Inferior parietal cortex (tissue), 1 donor: ENCODE measurements at regions not wholly inside any gene's neighbourhood (a gene's known extent, or its start where the extent isn't known, plus 50 kb on each side); places are given as distances from the start of the nearest gene placed in this dataset.
"Not testable (repeated sequence)": the region's sequence is repeated elsewhere in the genome, so short reads cannot be mapped to it uniquely, and the experiment has no call there.

Source experiments
- DNase-seq: peaks from one replicate; pipeline ENCODE4 v3.0.0-alpha.2; 2016; ENCODE audit errors: extremely low spot score

DNA sequence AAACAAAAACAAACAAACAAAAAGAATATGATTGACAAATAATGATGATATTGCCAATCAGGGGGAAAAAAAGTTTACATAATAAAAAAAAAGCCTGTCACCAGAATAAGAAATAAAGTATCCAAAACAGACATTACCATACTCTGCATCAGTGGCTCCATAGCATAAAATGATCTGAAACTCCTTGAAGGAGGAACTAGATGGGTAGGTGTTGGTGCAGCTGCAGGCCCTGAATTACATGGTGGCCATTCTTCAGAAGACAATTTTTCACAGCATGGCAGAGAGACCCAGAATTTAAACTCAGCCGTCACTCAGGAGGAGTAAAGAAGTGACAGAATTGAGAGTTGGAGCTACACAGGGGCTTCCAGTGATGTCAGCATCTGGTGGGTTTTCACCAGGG lies 60.2 kb downstream of the GLUL start:
- DNase-seq: no peak

DNA sequence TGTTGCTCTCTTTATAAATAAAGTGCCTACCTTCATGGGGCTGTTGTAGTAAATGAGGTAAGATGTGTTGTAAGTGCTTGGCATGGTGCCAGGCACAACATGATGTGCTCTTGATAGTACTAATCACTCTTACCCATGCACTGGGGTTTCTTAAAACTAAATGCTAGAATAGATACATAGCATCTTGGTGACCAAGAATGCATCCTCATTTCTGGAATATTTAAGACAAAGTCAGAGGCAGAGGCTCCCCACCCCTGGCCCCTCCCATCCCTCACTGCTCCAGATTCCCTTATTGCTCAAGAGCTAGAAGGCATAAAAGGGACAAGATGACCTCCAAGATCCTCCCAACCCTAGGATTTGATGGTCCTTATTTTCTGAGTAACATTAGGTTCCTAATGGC lies 61.3 kb downstream of the GLUL start:
- DNase-seq: no peak

DNA sequence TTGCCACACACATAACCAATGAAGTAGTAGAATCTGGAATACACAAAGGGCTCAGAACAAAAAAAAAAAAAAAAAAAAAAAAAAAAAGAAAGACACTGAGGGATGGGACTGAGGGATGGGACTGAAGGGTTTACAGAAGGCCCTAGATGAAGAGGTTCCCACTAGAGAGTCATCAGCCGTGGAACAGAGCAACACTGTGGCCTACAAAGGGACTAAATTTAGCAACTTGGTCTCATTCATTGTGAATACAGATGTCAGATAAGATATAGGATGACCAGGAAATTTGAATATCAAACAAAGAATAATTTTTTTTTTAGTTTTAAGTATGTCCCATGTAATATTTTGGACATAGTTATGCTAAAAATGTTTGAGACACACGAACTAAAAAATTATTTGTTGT lies 62.1 kb downstream of the GLUL start:
- DNase-seq: no peak

DNA sequence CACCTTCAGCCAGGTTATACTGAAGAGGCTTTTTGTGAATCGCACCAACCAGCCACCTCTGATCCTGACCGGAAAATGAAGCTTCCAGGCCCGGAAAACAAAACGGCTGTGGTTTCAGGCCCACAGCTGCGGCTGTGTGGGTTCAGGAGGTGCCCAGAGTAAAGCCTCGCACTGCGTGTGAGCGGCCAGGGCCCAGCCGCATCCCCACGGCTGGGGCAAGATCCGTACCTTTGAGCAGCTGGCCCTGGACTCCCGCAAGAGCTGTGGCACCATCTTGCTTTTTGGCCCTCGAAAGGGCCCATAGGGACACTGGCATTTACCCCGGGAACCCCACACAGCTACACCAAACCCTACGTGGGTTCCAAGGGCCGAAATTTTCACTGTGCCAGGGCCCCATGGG lies 63.0 kb downstream of the GLUL start:
- no peak for DNase-seq

DNA sequence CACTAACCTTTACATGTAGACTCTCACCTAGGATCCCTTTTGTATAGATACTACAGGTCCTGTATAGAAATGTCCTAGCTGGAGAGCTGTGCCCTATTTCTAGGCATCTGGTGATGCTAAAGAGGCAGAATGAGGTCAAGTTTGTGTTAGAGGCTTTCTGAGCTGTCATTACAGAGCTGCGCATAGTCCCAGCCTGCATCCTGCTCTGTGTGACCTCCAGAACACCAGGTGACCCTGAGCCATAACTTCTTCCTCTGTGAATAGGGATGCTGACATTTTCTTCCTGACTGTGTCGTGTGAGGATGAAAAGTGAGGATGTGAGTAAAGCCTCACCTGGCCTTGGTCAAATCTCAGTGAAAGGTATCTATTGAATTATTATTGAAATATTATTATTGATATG lies 66.3 kb downstream of the GLUL start:
- DNase-seq: no peak

DNA sequence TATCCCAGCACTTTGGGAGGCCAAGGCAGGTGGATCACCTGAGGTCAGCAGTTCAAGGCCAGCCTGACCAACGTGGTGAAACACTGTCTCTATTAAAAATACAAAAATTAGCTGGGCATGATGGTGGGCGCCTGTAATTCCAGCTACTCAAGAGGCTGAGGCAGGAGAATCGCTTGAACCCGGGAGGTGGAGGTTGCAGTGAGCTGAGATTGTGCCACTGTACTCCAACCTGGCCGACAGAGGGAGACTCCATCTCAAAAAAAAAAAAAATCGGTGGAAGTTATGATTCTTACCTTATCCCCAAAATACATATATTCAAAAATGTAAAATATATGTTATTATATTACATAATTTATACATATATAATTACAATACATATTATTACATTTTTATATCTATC lies 70.1 kb downstream of the GLUL start:
- DNase-seq: not testable (repeated sequence)

DNA sequence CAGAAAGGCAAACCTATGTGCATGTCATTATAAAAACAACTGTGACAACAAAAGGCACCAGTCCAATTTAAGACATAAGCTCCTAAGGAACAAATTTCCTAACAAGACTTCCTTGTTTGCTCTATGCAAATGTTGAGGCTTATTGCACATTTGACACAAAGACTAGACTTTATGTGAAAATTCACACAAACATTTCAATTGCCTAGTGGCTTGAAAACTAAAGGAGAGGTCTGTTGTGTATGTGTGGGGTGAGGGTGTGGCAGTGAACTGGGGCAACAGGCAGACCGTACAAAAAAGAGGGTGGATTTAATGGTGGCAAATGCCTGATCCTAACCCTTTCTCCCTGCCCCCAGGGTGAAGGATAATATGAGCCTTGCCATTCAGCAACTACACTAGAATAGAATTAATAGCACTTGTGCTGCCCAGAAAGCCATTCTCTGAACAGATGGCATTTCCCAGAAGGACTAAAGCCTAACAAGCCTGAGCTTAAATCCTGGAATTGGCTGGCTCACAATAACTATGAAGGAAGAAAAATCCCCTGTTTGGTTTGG lies 73.9 kb downstream of the GLUL start:
- peak; percentile 29 for DNase-seq

DNA sequence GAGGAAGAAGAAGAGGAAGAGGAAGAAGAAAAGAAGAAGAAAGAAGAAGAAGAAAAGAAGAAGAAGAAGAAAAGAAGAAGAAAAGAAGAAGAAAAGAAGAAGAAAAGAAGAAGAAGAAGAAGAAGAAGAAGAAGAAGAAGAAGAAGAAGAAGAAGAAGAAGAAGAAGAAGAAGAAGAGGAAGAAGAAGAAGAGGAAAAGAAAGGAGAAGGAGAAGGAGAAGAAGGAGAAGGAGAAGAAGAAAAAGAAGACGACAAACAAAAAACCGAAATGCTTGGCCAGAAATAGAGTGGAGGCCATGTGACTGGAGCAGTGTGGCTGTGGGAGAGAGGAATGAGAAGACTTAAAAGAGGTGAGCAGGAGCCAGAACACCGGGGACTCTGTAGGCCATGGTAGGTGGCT lies 75.1 kb downstream of the GLUL start:
- DNase-seq: not testable (repeated sequence)

DNA sequence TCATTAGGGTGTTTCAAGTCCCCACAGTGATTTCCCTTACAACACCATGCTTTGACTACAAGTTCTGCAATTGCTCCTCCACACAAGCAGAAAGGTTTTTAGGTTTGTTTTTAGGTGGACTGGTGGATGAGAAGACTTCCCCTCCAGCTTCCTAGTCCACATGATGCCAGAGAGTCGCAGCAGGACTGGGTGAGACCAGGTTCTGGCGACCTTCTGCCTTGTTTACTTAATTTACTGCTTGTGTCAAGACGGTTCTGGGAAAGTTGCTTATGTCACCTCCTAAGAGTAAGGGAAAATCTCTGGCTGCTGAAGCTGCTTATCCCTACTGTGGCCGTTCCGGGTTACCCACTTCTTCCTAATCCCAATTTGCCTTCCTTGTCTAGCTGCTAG lies 76.4 kb downstream of the GLUL start:
- DNase-seq: no peak

DNA sequence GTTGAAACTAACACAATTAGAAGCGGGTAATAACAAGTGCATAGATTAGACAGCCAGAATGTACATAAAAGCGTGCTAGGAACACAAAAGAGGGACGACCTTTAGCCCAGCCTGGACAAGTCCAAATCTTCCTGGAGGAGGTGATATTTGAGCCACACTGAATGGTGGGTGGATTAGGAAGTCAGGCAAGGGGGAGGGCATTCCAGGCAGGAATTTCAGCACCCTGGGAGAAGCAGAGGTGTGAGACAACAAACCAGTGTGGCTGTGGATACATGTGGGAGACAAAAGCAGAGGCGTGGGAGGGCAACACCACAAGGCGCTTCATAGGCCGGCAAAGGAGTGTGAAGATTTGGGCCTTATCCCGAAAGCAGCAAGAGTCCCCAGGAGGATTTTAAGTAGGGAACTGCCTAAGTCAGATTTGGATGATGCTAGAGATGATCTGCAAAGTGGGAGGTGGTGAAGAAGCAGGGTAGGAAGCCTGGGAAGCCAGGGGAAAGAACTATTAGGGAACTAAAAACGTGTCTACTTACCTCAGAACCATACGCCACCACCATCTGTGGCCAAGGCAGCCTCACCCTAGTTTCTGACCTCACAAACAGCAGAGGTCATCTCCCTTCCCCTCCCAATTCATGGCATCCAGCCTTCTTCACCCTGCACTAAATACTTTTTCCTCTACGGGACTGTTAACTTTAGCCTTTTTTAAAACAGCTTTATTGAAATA lies 81.8 kb downstream of the GLUL start:
- no peak for DNase-seq

DNA sequence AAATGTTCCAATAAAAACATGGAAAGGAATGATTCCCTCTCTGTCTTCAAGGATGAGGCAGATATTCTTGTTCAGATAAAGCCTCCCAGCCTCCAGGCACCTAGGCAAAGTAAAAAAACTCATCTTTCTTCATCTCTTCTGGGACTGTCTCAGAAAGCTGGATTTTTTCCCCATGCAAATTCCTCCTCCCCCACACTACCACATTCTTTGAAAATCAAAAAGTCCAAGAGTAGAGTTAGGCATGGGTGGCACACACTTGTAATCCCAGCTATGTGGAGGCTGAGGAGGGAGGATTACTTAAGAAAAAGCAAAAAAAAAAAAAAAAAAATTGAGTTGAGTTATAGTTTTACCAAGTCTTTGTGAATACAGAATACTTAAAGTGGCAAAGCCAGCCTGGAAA lies 82.8 kb downstream of the GLUL start:
- no peak for DNase-seq

DNA sequence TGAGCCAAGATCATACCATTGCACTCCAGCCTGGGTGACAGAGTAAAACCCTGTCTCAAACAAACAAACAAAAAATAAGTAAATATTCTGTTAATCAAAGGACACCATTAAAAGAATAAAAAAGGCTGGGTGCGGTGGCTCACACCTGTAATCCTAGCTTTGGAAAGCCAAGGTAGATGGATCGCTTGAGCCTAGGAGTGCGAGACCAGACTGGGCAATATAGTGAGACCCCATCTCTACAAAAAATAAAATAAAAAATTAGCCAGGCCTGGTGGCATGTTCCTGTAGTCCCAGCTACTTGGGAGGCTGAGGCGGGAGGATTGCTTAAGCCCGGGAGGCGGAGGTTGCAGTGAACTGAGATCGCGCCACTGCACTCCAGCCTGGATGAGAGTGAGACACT lies 84.1 kb downstream of the GLUL start:
- not testable (repeated sequence) for DNase-seq

DNA sequence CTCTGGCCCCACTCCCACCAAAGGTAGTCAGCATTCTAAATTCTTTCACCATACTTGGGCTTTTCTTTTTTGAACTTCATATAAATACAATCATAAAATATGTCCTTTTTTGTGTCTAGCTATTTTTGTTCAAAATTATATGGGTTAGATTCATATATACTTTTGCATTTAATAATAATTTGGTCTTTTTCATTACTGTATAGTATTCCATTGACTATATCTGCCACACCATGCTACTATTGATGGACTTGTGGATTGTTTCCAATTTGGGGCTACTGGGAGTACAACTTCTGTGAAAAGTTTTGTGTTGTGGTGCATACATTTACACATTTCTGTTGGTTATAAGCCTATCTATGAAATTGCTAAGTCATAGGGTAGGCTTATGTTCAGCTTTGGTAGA lies 85.7 kb downstream of the GLUL start:
- no peak for DNase-seq

DNA sequence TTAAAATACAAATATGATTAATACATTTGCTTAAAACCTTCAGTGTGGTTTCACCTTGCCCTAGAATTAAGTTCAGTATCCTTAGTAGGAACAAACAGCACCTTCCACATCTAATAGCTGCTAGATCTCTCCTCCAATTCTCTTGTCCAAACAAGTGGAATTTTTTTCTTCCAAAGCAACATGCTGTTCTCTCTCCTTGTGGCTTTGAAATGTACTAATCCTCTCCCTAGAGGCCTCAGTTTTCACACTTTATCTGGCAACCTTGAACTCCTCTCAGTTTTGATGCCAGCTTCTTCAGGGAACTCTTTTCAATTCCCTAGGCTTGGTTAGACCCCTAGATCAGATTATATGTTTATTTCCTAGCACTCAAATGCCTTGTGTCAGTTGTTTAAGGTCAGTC lies 87.0 kb downstream of the GLUL start:
- DNase-seq: no peak

DNA sequence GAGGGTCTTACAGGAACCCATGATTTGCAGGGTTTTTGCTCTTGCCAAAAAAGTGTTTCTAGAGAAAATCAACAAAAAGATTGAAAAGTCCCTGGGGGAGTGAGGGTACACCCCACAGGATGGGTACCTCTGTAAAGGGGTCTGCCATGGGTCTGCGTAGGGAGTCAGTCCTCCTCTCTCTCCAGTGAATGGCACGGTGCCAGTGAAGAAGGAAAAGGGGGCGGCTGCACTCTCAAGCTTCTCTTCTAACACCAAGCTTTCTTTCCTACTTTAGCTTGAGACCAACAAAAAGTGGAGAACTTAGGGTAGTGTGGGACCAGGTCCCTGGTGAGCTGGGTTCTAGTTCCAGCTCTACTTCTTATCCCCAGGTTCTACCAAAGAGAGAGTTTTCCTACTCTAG lies 87.4 kb downstream of the GLUL start:
- no peak for DNase-seq

DNA sequence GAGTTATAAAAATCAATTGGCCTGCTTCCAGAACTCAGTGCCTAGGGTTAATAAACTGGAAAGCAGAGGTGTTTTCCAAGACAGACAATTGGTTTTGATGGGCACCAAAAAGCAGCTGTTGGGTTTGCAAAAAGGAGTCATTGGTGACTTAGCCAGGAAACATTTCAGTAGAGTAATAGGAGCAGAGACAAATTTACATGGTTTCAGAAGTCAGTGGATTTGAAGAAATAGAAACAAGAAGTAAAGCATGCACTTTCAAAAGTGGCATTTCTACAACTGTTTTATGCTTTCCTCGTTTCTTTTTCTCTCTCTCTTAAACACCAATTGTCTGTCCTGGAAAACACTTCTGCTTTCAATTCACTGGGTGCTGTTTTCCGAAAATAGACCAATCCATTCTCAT lies 87.8 kb downstream of the GLUL start:
- no peak for DNase-seq

DNA sequence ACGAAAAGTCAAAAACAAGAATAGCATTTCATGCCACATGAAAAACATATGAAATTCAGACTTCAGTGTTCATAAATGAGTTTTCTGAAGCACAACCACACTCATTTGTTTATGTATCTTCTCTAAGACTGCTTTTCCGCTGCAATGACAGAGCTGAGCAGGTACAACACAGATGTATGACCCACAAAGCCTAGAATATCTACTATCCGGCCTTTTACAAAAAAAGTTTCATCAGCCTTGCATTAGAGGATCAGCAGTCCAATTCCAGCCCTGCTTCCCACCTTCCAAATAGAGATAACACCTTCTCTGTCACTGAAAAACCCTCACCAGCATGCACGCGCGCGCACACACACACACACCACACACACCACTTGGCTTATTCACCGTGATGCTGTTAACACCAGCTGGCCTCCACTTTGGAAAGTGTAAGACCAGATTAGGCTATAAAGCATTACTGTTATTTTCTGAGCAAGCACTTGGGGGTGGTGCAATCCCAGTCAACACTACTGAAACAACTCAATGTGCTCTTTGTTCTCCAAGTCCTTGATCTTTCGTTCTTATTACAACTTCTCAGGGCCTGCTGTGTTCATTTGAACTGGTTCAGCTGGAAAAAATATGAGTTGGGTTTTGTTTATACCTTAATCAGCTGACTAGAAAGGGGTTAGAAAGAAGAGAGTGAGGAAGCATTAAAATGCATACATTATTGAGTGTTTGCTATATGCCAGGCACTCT lies 90.0 kb downstream of the GLUL start:
- DNase-seq: peak; percentile 75

DNA sequence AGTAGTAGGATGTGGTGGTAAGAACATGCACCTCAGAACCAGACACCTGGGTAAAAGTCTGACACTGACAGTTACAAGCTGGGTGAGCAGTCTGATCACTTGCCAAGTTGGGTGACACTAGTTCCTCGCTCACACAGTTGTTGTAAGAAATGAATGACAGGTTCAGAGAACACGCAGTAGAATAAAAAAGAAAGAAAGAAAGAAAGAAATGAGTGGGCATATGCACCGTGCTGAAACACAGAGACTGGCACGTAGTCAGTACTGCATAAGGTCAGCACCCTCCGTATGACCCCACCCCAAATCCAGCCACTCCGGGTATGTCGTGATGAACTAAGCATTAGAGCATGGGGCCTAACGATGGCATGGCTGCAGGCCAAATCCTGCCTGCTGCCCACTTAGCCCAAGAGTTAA lies 90.6 kb downstream of the GLUL start:
- DNase-seq: no peak

DNA sequence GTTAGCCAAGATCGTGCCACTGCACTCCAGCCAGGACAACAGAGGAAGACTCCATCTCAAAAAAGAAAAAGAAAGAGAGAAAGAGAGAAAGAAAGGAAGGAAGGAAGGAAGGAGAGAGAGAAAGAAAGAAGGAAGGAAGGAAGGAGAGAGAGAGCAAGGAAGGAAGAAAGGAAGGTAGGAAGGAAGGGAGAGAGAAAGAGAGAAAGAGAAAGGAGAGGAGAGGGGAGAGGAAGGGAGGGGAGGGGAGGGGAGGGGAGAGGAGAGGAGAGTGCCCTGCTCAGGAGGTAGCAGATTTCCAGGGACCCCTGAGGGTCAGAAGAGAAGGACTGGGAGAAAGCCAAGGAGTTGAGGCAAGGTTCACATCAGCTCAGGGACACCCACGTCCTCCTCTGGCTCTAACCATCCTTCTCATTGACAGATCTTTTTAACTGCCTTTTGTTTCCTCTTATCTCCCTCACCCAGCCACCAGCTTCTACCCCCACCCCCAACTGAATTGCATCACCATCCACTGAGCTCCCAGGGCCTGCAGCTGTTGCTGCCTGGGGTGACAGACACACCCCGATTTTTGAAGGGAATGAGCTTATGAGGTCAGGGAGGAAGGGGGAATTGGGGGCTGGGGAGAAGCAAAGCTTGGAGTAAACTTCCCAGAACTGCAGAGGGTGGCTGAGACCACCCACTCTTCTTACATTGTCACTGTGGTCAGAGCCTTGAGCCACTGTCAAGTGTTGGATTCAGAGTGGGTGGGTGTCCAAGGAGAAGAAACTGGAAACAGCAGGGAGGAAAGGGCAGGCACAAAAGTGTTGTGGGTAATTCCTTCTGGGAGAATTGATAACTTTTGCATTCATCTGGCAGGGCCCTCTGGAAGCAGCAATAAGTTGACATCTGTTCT lies 91.6 kb downstream of the GLUL start:
- no peak for DNase-seq

DNA sequence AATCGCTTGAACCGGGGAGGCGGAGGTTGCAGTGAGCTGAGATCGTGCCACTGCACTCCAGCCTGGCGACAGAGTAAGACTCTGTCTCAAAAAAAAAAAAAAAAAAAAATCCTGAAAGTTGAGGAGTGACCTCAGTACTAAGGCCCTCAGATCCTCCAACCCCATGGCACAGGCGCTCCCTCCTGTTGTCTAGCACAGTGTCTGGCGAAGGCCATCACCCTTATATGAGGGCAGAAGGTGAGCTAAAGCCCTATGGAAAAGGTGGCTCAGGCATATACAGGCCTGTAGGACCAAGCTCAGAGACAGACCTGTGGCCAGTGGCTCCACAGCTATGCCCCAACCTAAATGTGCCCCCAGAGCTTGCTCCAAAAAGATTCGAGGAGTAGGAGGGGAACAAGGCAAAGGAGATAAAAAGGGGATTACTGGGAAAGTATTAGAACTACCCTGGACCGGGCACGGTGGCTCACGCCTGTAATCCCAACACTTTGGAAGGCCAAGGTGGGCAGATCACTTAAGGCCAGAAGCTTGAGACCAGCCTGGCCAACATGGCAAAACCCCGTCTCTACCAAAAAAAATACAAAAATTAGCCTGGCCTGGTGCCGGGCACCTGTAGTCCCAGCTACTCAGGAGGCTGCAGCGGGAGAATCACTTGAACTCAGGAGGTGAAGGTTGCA lies 92.4 kb downstream of the GLUL start:
- not testable (repeated sequence) for DNase-seq

DNA sequence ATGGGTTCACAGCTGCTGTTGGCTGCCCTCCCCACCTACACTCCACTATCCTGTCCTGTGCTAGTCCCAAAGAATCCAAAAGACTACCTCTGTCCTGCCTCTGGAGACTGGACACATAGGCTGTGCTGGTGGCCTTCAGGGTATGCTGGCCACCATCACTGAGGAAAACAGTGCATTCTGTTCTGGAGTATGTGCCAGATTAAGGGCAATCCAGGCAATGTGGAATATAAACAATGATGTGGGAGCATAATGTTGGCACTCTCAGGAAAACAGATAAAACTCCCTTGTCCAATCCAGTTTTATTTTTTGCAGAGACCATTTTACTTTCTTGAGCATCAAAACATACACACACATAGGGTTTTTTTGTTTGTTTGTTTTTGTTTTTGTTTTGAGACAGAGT lies 94.3 kb downstream of the GLUL start:
- DNase-seq: no peak

DNA sequence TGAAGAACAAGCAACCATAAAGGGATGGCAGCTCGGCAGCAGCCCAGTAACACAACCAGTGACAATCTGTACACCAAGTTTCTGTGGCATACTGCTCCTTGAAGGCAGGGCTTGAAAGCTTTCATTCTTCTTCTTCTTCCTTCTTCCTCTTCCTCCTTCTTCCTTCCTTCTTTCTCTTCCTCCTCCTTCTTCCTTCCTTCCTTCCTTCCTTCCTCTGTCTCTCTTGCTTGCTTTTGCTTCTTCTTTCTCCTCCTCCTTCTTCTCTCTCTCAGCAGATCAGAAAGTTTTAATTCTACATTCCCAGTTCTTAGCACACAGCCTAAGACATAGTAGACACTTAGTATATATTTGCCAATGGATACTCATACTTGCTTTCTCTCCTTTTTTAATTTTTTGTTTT lies 95.9 kb downstream of the GLUL start:
- no peak for DNase-seq
